KOPT-K1 (cell line): ENCODE measurements at regions not wholly inside any gene's neighbourhood (a gene's known extent, or its start where the extent isn't known, plus 50 kb on each side); places are given as distances from the start of the nearest gene placed in this dataset.
"Not testable (repeated sequence)": the region's sequence is repeated elsewhere in the genome, so short reads cannot be mapped to it uniquely, and the experiment has no call there.

Experiments
- H3K27ac ChIP-seq: fragments of 200-600 bp; sonication (generic); 2 replicates; pipeline ENCODE4 v1.5.1; 2016; ENCODE audit warnings: antibody characterized with exemption, mild to moderate bottlenecking, low read depth, low read length; ENCODE audit not compliant: poor library complexity, severe bottlenecking
- H3K36me3 ChIP-seq: fragments of 200-600 bp; sonication (generic); 2 replicates; pipeline ENCODE4 v1.5.1; 2017; ENCODE audit warnings: antibody characterized with exemption, mild to moderate bottlenecking, low read length, moderate library complexity; ENCODE audit not compliant: insufficient read depth
- H3K9me3 ChIP-seq: fragments of 200-600 bp; sonication (generic); 2 replicates; pipeline ENCODE4 v1.5.1; 2017; ENCODE audit warnings: antibody characterized with exemption, low read length, mild to moderate bottlenecking; ENCODE audit not compliant: insufficient read depth, poor library complexity, severe bottlenecking

- Histone ChIP-seq H3K27ac (no peak overlapping the region), H3K9me3 (no peaks in the 10 kb centered on the region), H3K36me3 (no peaks in the 10 kb centered on the region)
Measured at GRCh38 chr3:72646263-72646662, 202.0 kb downstream of the SHQ1 start.

GRCh38 chr3:72643635-72644034, 204.6 kb downstream of the SHQ1 start:
- not testable (repeated sequence) for H3K27ac ChIP-seq, H3K9me3 ChIP-seq

GRCh38 chr3:72641684-72642083, 206.6 kb downstream of the SHQ1 start:
- no peaks in the 10 kb centered on the region for H3K9me3 ChIP-seq

More at GRCh38 chr3:72643635-72644034, 204.6 kb downstream of the SHQ1 start:
- not testable (repeated sequence) for H3K36me3 ChIP-seq

GRCh38 chr3:72641072-72641471, 207.2 kb downstream of the SHQ1 start:
- no peaks in the 10 kb centered on the region for H3K9me3 ChIP-seq
- H3K27ac ChIP-seq, result no peak overlapping the region
- no peaks in the 10 kb centered on the region for H3K36me3 ChIP-seq

More at GRCh38 chr3:72641684-72642083, 206.6 kb downstream of the SHQ1 start:
- Histone ChIP-seq H3K27ac (no peak overlapping the region), H3K36me3 (no peaks in the 10 kb centered on the region)

GRCh38 chr3:72636969-72637597, 211.2 kb downstream of the SHQ1 start:
- Histone ChIP-seq H3K9me3 (no peaks in the 10 kb centered on the region), H3K27ac (no peak overlapping the region), H3K36me3 (no peaks in the 10 kb centered on the region)

- no peak overlapping the region for H3K27ac ChIP-seq
- no peaks in the 10 kb centered on the region for H3K36me3 ChIP-seq
- no peaks in the 10 kb centered on the region for H3K9me3 ChIP-seq
Measured at GRCh38 chr3:72635551-72635950, 212.7 kb downstream of the SHQ1 start.

- no peaks in the 10 kb centered on the region for H3K9me3 ChIP-seq
- H3K27ac ChIP-seq, result no peak overlapping the region
Measured at GRCh38 chr3:72634128-72634527, 214.1 kb downstream of the SHQ1 start.

GRCh38 chr3:72633534-72633933, 214.7 kb downstream of the SHQ1 start:
- Histone ChIP-seq H3K9me3 (no peaks in the 10 kb centered on the region), H3K36me3 (no peaks in the 10 kb centered on the region), H3K27ac (no peak overlapping the region)

More at GRCh38 chr3:72634128-72634527, 214.1 kb downstream of the SHQ1 start:
- no peaks in the 10 kb centered on the region for H3K36me3 ChIP-seq

GRCh38 chr3:72633121-72633520, 215.1 kb downstream of the SHQ1 start:
- H3K9me3 ChIP-seq, result no peaks in the 10 kb centered on the region
- H3K27ac ChIP-seq, result no peak overlapping the region
- H3K36me3 ChIP-seq, result no peaks in the 10 kb centered on the region

- Histone ChIP-seq H3K9me3 (no peaks in the 10 kb centered on the region), H3K27ac (no peak overlapping the region)
Measured at GRCh38 chr3:72632129-72632528, 216.1 kb downstream of the SHQ1 start.

GRCh38 chr3:72630969-72631344, 217.3 kb downstream of the SHQ1 start:
- Histone ChIP-seq H3K27ac (no peak overlapping the region), H3K36me3 (no peaks in the 10 kb centered on the region), H3K9me3 (no peaks in the 10 kb centered on the region)

More at GRCh38 chr3:72632129-72632528, 216.1 kb downstream of the SHQ1 start:
- H3K36me3 ChIP-seq, result no peaks in the 10 kb centered on the region

GRCh38 chr3:72630327-72630968, 217.8 kb downstream of the SHQ1 start:
- Histone ChIP-seq H3K27ac (no peak overlapping the region), H3K9me3 (no peaks in the 10 kb centered on the region), H3K36me3 (no peaks in the 10 kb centered on the region)

GRCh38 chr3:72629191-72629631, 219.0 kb downstream of the SHQ1 start:
- no peaks in the 10 kb centered on the region for H3K36me3 ChIP-seq
- no peak overlapping the region for H3K27ac ChIP-seq
- H3K9me3 ChIP-seq, result no peaks in the 10 kb centered on the region

GRCh38 chr3:72628065-72628464, 220.2 kb downstream of the SHQ1 start:
- no peaks in the 10 kb centered on the region for H3K9me3 ChIP-seq
- H3K36me3 ChIP-seq, result no peaks in the 10 kb centered on the region
- H3K27ac ChIP-seq, result no peak overlapping the region

- Histone ChIP-seq H3K27ac (no peak overlapping the region), H3K36me3 (no peaks in the 10 kb centered on the region)
Measured at GRCh38 chr3:72627271-72627670, 221.0 kb downstream of the SHQ1 start.

More at GRCh38 chr3:72627271-72627670, 221.0 kb downstream of the SHQ1 start:
- no peaks in the 10 kb centered on the region for H3K9me3 ChIP-seq
